Sigmoid colon (tissue), 6 donors: ENCODE measurements at regions not wholly inside any gene's neighbourhood (a gene's known extent, or its start where the extent isn't known, plus 50 kb on each side); places are given as distances from the start of the nearest gene placed in this dataset.

Experiments
- DNase-seq: peaks from one replicate; pipeline ENCODE4 v3.0.0-alpha.2; 2019
- H3K27ac ChIP-seq, 4 donors: fragments of 200-600 bp; sonication (generic); one replicate each; pipeline ENCODE4 v1.5.1; 2016 to 2019; ENCODE audit warnings: mild to moderate bottlenecking in 1 of 4
- H3K27me3 ChIP-seq, 3 donors: fragments of 200-600 bp; sonication (generic); one replicate each; pipeline ENCODE4 v1.5.1; 2019; ENCODE audit warnings: mild to moderate bottlenecking in 1 of 3
- H3K36me3 ChIP-seq, 4 donors: fragments of 200-600 bp; sonication (generic); one replicate each; pipeline ENCODE4 v1.5.1; 2016 to 2019
- H3K4me1 ChIP-seq, 4 donors: fragments of 200-600 bp; sonication (generic); one replicate each; pipeline ENCODE4 v1.5.1; 2017 to 2019
- H3K4me3 ChIP-seq, 4 donors: fragments of 200-600 bp; sonication (generic); one replicate each; pipeline ENCODE4 v1.5.1; 2017 to 2019; ENCODE audit warnings: mild to moderate bottlenecking in 2 of 4, moderate library complexity in 1 of 4
- H3K9me3 ChIP-seq, 4 donors: fragments of 200-600 bp in 3 of 4; sonication (generic) in 3 of 4; one replicate each; pipeline versions ENCODE4 v1.5.1 to v1.6.1; 2013 to 2019
- CTCF ChIP-seq, 4 experiments: fragments of 450-650 bp in 3 of 4; fragments of 200-600 bp in 1 of 4; IDR thresholded peaks; one replicate each; pipeline ENCODE4 v1.5.1; 2016 to 2019; ENCODE audit warnings: antibody characterized with exemption in 4 of 4, mild to moderate bottlenecking in 3 of 4, moderate library complexity in 2 of 4
- EP300 ChIP-seq, 4 donors: sonication (generic); formaldehyde crosslinking; IDR thresholded peaks; one replicate each; pipeline ENCODE4 v1.6.1; 2017; ENCODE audit warnings: antibody characterized with exemption in 4 of 4
- POLR2A ChIP-seq, 2 donors: fragments of 450-650 bp; IDR thresholded peaks; one replicate each; pipeline ENCODE4 v1.6.1; 2016; ENCODE audit warnings: antibody characterized with exemption in 2 of 2, mild to moderate bottlenecking in 2 of 2, moderate library complexity in 2 of 2
- POLR2AphosphoS5 ChIP-seq, 4 donors: sonication (generic); formaldehyde crosslinking; IDR thresholded peaks; one replicate each; pipeline ENCODE4 v1.6.1; 2017; ENCODE audit warnings: antibody characterized with exemption in 4 of 4
- WGBS, 2 donors: extraction: QIAGEN DNeasy Blood & Tissue Kit; methylation state at CpG; one replicate each; pipeline ENCODE4 v1.1.7; 2013; 5-methylcytosine and 5-hydroxymethylcytosine counted together
- intact Hi-C: fragments of 100-400 bp; cut with DNase I; formaldehyde crosslinking; loops from one replicate; pipeline ENCODE4 v1.15.1; 2023
- donor health status: healthy with polysubstance abuse.
- donor health status: healthy.

GRCh38 chr4:14669371-14669770 lies 332.9 kb upstream of the CPEB2 start:
- WGBS, 2 donors, result 71 to 82% methylated on average over 5 of the region's 5 CpGs
- H3K9me3 ChIP-seq, result no peaks in the 10 kb centered on the region
- intact Hi-C loops, result no loop called here
- no peak overlapping the region for H3K4me3 ChIP-seq
- TF ChIP-seq CTCF (IDR thresholded peaks at IDR 0.05) (no peak), POLR2A (IDR thresholded peaks at IDR 0.05) (no peak), EP300 (IDR thresholded peaks at IDR 0.05) (no peak), POLR2AphosphoS5 (IDR thresholded peaks at IDR 0.05) (no peak)
- H3K4me1 ChIP-seq, result no peaks in the 10 kb centered on the region
- no peaks in the 10 kb centered on the region for H3K36me3 ChIP-seq
- no peak for DNase-seq
- no peak overlapping the region for H3K27ac ChIP-seq
- H3K27me3 ChIP-seq, result no peaks in the 10 kb centered on the region

- no peaks in the 10 kb centered on the region for H3K27me3 ChIP-seq
- no peaks in the 10 kb centered on the region for H3K4me1 ChIP-seq
- H3K36me3 ChIP-seq, result no peaks in the 10 kb centered on the region
- no peak overlapping the region for H3K27ac ChIP-seq
- H3K4me3 ChIP-seq, result no peak overlapping the region
- no peak for TF ChIP-seq CTCF (IDR thresholded peaks at IDR 0.05)
- no peaks in the 10 kb centered on the region for H3K9me3 ChIP-seq
- DNase-seq, result no peak
- 38 to 76% methylated on average over 2 of the region's 2 CpGs for WGBS, 2 donors
- intact Hi-C loops, result no loop called here
These were observed 331.1 kb upstream of the CPEB2 start for GRCh38 chr4:14671146-14671545.

DNA sequence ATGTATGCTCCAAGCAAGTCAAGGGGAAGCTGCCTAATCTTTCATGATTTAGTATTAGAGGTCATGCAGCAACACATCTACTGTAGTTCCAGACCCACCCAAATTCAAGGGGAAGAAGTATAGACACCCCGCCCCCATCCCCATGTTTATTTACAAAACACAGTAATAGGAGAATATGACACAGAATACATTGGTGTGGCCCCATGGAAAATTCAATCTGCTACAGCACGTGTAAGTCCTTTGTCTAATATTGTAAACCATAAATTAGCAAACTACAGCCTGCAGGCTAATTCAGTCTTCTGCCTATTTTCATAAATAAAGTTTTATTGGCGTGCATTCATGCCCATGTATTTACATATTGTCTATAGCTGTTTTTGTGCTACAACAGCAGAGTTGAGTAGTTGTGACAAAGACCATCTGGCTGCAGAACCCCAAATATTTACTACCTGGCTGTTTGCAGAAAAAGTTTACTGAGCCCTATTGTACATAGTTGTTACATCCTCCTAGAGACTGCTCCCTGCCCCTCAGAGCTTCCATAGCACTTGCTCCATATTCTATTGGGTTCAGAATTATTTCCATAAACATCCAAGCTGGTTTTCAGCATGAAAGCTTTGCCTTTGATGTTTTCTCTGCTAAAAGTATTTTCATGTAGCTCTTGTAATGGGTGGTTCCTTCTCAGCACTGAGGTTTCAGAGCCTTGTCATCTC lies 326.8 kb upstream of the CPEB2 start:
- TF ChIP-seq EP300 (IDR thresholded peaks at IDR 0.05), result no peak
- no peak for TF ChIP-seq CTCF (IDR thresholded peaks at IDR 0.05)
- TF ChIP-seq POLR2A (IDR thresholded peaks at IDR 0.05), result no peak
- TF ChIP-seq POLR2AphosphoS5 (IDR thresholded peaks at IDR 0.05), result no peak
- 66 to 86% methylated on average over 3 of the region's 3 CpGs for WGBS, 2 donors
- Histone ChIP-seq H3K27ac (no peak overlapping the region), H3K36me3 (no peaks in the 10 kb centered on the region), H3K4me3 (no peak overlapping the region), H3K27me3 (no peaks in the 10 kb centered on the region), H3K9me3 (no peaks in the 10 kb centered on the region), H3K4me1 (no peaks in the 10 kb centered on the region)
- intact Hi-C loops, result no loop called here
- DNase-seq, result no peak

DNA sequence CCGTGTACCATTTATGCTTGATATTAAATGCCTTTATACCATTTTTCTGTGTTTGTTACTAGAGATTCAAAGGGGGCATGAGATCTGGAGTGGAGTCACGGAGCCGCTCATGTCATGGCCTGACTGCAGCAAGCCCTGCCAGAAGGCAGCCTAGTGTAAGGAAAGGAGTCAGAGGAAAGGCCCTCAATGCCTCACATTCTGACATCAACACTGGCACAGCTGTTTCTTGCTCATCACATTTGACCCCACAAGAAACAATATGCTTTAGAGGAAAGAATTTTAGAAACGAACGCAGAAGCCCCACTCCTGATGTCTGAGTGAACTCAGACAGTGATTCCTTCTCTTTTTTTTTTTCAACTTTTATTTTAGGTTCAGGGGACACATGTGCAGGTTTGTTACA lies 322.4 kb upstream of the CPEB2 start:
- no peak for DNase-seq
- H3K9me3 ChIP-seq, result no peaks in the 10 kb centered on the region
- intact Hi-C loops, result no loop called here
- WGBS, 2 donors, result 84 to 89% methylated on average over 5 of the region's 5 CpGs
- H3K27ac ChIP-seq, result no peak overlapping the region
- no peaks in the 10 kb centered on the region for H3K4me1 ChIP-seq
- no peak for TF ChIP-seq POLR2A (IDR thresholded peaks at IDR 0.05)
- no peak for TF ChIP-seq CTCF (IDR thresholded peaks at IDR 0.05)
- TF ChIP-seq POLR2AphosphoS5 (IDR thresholded peaks at IDR 0.05), result no peak
- no peak for TF ChIP-seq EP300 (IDR thresholded peaks at IDR 0.05)
- H3K4me3 ChIP-seq, result no peak overlapping the region
- H3K27me3 ChIP-seq, result no peaks in the 10 kb centered on the region
- no peaks in the 10 kb centered on the region for H3K36me3 ChIP-seq

DNA sequence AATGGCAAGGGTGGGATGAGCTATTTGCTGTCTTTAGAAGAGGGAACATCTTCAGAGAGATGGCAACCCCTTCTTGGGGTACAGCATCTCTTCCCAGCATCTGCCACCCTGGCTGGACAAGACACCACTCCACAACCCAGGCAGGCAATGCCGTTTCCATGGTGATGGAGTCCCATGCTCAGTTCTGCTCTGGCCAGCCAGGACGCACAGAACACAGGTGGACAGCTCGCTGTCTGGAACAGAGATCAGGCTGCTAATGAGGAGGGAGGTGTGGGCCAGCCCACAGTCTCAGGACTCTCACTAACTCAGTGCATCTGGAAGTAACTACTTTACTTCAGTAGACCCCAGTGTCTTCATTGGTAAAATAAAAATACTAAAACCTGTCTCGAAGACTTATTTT lies 321.0 kb upstream of the CPEB2 start:
- no peak for TF ChIP-seq EP300 (IDR thresholded peaks at IDR 0.05)
- no peak for TF ChIP-seq POLR2AphosphoS5 (IDR thresholded peaks at IDR 0.05)
- no peak for TF ChIP-seq POLR2A (IDR thresholded peaks at IDR 0.05)
- no peak for TF ChIP-seq CTCF (IDR thresholded peaks at IDR 0.05)
- no peaks in the 10 kb centered on the region for H3K4me1 ChIP-seq
- H3K27me3 ChIP-seq, result no peaks in the 10 kb centered on the region
- H3K9me3 ChIP-seq, result no peaks in the 10 kb centered on the region
- H3K27ac ChIP-seq, result no peak overlapping the region
- DNase-seq, result no peak
- intact Hi-C loops, result no loop called here
- WGBS, 2 donors, result 79% methylated on average over 4 of the region's 4 CpGs
- H3K4me3 ChIP-seq, result no peak overlapping the region
- H3K36me3 ChIP-seq, result no peaks in the 10 kb centered on the region
